GM06990 (cell line): ENCODE measurements at regions not wholly inside any gene's neighbourhood (a gene's known extent, or its start where the extent isn't known, plus 50 kb on each side); places are given as distances from the start of the nearest gene placed in this dataset.

Experiments
- DNase-seq: peaks from one replicate; pipeline ENCODE4 v3.0.0-alpha.2; 2011; ENCODE audit not compliant: insufficient read length; ENCODE audit errors: extremely low read depth
- H3K27me3 ChIP-seq: replicated peaks from 2 replicates; pipeline ENCODE4 v1.6.0; 2011; ENCODE audit warnings: low read length; ENCODE audit not compliant: control insufficient read depth, insufficient read depth
- H3K36me3 ChIP-seq: 2 replicates; pipeline ENCODE4 v1.5.1; 2011; ENCODE audit warnings: low read length; ENCODE audit not compliant: control insufficient read depth, insufficient read depth
- H3K4me3 ChIP-seq: replicated peaks from 2 replicates; pipeline ENCODE4 v1.5.1; 2011; ENCODE audit warnings: low read depth, mild to moderate bottlenecking, control low read depth, low read length
- CTCF ChIP-seq: IDR thresholded peaks from 2 replicates; pipeline ENCODE4 v1.5.1; 2011; ENCODE audit warnings: low read length, control low read depth, mild to moderate bottlenecking, inconsistent platforms; ENCODE audit not compliant: insufficient read depth, poor library complexity, severe bottlenecking

GRCh38 chr2:222782201-222782730 lies 78.6 kb upstream of the ACSL3 start:
- DNase-seq = no peak
- H3K4me3 ChIP-seq = no peak overlapping the region
- no peak for TF ChIP-seq CTCF

GRCh38 chr2:222783592-222783991 lies 77.2 kb upstream of the ACSL3 start:
- DNase-seq = no peak
- Histone ChIP-seq H3K36me3 (no peaks in the 10 kb centered on the region), H3K27me3 (no peaks in the 10 kb centered on the region), H3K4me3 (no peak overlapping the region)
- no peak for TF ChIP-seq CTCF

More at GRCh38 chr2:222782201-222782730, 78.6 kb upstream of the ACSL3 start:
- H3K27me3 ChIP-seq = no peaks in the 10 kb centered on the region
- H3K36me3 ChIP-seq = no peaks in the 10 kb centered on the region

- H3K36me3 ChIP-seq = no peaks in the 10 kb centered on the region
- no peaks in the 10 kb centered on the region for H3K27me3 ChIP-seq
- DNase-seq = no peak
- no peak for TF ChIP-seq CTCF
- H3K4me3 ChIP-seq = no peak overlapping the region
These were observed 69.9 kb upstream of the ACSL3 start for GRCh38 chr2:222790932-222791331.

- H3K27me3 ChIP-seq = no peaks in the 10 kb centered on the region
These were observed 68.7 kb upstream of the ACSL3 start for GRCh38 chr2:222792001-222792611.

GRCh38 chr2:222794585-222795449 lies 66.0 kb upstream of the ACSL3 start:
- no peaks in the 10 kb centered on the region for H3K36me3 ChIP-seq
- TF ChIP-seq CTCF = no peak
- H3K4me3 ChIP-seq = no peak overlapping the region
- DNase-seq = no peak
- no peaks in the 10 kb centered on the region for H3K27me3 ChIP-seq

More at GRCh38 chr2:222792001-222792611, 68.7 kb upstream of the ACSL3 start:
- no peak for TF ChIP-seq CTCF
- Histone ChIP-seq H3K36me3 (no peaks in the 10 kb centered on the region), H3K4me3 (no peak overlapping the region)
- no peak for DNase-seq
